ENCODE measurements at regions not wholly inside any gene's neighbourhood (a gene's known extent, or its start where the extent isn't known, plus 50 kb on each side); places are given as distances from the start of the nearest gene placed in this dataset.
"Not testable (repeated sequence)": the region's sequence is repeated elsewhere in the genome, so short reads cannot be mapped to it uniquely, and the experiment has no call there.

DNA sequence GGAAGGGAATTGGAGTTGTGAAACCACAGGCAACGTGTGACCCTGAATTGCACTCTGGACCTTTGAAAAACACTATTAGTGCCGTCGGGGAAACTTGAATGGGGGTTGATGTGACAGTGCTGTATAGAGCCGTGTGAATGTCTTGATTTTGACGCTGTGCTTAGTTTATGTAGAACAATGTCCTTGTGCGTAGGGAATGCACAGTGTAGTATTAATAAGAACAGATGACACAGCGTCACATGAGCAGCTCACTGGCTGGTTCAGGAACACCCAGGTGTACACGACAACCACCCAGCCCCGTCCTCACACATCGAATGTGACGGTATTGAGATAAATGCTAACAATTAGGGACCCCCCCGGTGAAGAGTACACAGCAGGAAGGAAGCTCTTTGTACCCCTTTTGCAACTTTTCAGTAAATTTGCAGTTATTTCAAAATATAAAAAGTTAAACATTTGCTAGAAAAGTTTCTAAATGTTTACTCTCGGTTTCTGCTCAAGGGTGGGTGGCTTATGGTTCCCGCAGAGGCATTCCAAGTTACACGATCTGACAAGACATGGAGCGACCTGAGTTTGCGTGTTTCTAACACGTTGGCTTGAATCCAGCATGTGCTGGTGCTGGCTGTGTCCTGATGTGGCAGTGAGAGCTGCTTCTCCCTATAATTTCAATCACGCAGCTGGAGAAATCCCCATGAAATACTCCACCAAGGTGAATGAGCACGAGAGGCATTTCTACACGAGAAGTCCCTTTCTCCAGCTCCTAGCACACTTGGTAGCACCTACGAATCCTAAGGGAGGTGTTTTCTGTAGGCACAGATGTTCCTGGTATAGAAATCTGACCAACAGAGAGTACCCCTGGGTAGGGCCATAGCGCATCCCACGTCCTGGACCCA is 208.0 kb upstream of the EXOC2 start:
- no peak for DNase-seq (ENCODE audit: low read depth)

DNA sequence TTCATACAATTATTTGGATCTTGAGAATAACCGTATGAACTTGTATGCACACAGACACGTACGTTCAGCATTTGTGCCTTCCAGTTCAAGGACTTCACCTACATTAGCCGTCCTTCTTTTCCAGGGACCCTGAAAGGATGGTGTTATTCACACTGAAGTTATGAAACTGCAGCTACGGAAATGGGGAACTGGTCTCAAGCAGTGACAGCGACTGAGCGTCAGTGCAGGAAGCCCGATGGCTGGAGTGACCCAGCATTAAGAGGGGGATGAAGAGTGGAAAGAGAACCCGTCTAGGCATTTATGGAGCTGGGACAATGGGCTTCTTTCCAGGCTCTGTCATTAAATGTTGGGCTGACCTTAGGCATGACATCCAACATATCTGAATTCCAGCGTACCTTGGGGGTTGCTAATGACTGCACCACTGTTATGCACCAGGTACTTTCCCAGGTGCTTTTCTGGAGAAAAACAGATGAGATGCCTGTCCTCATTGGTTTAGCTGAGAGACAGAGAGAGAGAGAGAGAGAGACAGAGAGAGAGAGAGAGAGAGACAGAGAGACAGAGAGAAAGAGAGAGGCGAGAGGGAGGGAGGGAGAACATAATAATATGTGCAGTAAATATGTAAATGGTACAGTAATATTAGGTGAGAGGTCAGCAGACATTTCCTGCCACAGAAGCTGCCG is 204.7 kb upstream of the EXOC2 start:
- DNase-seq (ENCODE audit: low read depth): no peak

- DNase-seq (ENCODE audit: low read depth): no peak
Measured at GRCh38 chr6:894274-894673, 201.3 kb upstream of the EXOC2 start.

DNA sequence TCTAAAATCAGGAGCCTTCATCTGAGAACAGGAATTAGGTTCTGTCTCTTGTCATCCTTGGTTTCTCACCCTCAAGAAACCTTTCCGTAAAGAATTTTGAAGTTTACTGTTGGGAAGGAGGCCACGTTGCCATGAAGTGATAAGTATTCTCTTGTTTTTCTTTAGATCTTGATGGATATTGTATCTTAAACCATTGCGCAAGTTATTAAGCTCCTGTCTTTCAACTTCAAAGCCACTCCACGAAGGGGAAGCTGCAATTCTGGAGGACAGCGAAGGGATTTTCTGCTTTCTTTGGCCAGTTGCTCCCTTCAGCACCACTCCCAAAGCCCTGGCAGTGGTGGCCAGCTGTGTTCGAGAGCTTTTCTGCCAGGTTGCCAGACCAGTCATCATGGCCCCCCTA is 198.1 kb upstream of the EXOC2 start:
- no peak for DNase-seq (ENCODE audit: low read depth)

DNA sequence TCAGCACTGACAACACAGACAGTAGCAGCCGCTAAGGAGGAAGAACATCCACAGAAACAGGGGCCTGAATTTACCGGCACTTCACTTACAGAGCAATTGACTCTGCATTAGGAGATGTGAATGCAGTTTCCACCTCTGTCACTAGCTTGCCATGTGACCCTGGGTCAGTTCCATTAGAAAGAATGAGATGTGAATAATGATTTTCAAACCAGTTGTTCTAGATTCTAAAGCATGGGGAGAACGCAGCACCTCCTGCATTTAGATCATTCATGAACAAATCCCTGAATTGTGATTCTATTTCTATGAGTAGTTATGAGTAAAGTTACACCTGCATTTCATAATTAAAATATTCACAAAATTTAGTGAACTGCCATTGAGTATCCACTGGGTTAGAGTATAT is 197.3 kb upstream of the EXOC2 start:
- no peak for DNase-seq (ENCODE audit: low read depth)

DNA sequence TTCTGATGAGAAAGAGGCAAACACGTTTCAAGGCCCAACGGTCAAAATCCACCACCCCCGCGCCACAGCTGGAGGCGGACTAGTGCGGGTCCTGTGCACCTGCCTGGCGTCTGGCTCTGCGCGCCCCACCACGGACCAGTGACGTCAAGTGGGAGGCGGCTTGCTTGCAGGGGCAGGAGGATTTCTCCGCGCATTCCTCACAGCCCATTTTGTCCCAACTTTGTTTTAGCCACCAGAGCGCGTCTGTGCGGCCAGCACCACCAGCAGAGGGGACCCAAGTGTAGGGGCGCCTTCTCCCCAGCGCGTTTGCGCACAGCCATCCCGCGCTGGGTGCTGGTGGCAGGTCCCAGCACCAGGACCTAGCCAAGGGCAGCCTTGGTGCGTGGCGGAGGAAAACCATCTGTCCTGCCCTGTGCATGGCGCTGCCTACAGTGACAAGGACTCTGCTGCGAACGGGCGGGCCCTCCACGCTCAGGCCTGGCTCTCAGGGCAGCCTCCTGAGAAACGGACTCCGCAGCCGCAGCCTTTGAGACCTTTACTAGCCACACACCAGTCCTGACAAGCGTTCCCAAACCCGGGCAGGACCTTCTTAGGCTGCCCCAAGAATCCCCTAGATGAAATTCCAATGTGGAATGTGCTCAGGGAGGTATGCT is 194.8 kb upstream of the EXOC2 start:
- DNase-seq (ENCODE audit: low read depth): no peak

DNA sequence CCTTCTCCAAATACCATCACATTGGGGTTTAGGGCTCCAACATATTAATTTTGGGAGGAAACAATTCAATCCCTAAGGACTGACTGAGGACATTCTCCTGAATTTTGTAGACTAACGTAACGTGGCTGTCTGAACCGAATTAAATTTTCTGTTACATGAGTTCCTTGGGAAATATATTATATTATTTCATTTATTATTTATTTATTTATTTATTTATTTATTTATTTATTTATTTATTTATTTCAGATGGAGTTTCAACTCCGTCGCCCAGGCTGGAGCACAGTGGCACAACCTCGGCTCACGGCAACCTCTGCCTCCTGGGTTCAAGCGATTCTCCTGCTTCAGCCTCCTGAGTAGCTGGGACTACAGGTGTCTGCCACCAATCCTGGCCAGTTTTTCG is 193.2 kb upstream of the EXOC2 start:
- DNase-seq (ENCODE audit: low read depth): not testable (repeated sequence)

DNA sequence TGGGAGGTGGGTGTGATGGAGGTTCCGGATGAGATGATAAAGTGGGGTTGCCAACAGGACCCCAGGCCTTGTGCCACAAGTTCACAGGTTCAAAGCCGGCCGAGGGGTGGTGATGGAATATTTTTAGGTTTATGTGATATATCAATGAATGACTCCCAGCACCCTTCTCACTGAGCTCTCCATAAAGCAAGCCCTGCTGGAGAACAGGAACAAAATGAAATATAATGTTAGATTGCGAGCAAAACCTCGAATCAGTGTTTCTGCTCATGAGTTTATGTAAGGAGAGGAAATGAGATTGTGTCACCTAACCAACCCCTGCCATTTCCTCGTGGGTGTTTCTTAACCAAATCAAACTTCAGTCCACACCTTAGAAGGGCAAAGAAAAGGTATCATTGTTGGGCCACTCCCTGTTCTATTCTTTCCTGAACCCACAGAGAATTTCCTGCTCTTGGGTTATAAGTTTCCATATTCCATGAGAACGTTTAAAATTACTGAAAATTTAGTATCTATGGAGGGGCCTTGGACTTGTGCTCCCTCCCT is 192.2 kb upstream of the EXOC2 start:
- no peak for DNase-seq (ENCODE audit: low read depth)

DNA sequence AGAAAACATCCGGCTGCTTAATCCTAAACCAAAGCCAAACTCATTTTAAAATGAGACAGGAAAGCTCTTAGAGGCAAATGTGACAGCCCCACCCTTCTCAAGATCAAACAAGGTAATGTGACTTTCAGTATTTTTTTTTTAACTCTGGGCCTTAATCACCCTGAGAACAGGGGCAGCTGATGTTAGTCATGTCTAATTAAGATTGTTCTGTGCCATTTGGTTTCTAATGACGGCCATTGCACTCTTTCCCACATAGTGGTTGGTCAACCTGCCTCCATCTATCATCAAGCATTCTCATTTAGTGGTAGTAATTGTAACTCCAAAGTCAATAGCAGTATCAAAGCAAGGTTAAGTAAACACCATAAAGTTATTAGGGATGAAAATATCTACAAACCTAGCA is 191.6 kb upstream of the EXOC2 start:
- DNase-seq (ENCODE audit: low read depth): no peak

GRCh38 chr6:882084-882598 is 189.2 kb upstream of the EXOC2 start:
- DNase-seq (ENCODE audit: low read depth): no peak

GRCh38 chr6:878179-878578 is 185.2 kb upstream of the EXOC2 start:
- no peak for DNase-seq (ENCODE audit: low read depth)

DNA sequence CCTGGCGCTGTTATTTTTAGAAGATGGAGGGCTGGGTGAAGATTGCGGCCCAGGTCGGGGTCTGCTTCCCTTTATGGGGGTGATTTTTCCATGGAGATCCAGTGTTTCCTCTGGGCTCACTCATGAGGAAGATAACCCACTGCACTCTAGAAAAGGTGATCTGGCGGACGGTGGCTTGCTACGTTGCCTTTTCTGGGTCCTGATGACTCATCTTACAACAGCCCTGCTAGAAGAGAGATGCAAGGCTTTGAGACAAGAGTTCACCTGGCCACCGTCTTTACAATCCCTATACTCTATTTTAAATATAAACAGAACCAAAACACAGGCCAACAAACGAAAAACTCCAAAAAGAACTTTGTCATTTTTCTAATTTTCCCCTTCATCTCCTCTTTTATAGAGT is 182.1 kb upstream of the EXOC2 start:
- no peak for DNase-seq (ENCODE audit: low read depth)

- no peak for DNase-seq (ENCODE audit: low read depth)
Measured at GRCh38 chr6:872570-873125, 179.7 kb upstream of the EXOC2 start.

GRCh38 chr6:871503-871902 is 178.6 kb upstream of the EXOC2 start:
- DNase-seq (ENCODE audit: low read depth): no peak

- no peak for DNase-seq (ENCODE audit: low read depth)
Measured at GRCh38 chr6:870096-870495, 177.2 kb upstream of the EXOC2 start.

DNA sequence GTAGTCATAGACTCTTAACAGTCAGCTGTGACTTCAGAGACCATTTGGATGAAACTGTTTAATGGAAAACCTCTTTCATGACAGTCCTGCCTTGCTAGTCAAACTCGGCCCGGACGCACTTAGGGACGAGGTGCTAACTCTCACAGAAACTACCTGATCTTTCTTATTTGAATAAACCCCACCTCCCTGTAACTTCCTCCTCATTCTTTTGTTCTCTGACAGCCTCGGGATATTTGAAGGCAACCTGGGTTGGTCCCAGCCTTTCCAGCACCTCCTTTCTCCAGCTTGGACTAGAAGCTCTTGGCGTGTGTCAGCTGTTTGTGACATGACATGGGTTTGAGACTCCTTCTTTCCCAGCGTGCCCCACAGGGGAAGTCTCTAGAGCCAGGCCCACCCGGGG is 175.3 kb upstream of the EXOC2 start:
- DNase-seq (ENCODE audit: low read depth): no peak

DNA sequence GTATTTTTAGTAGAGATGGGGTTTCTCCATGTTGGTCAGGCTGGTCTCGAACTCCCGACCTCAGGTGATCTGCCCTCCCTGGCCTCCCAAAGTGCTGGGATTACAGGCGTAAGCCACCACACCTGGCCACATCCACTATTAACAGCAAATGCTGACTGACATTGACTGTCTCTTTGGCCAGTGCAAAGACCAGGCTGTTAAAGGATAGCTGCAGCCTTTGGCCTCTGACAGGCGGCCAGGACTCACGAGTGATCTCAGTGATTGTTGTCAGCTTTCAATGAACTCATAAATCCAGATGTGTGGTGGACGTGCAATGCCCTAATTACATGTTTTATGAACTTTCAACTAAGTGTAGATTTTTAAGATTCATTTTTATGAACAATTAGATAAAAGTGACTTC is 174.4 kb upstream of the EXOC2 start:
- DNase-seq (ENCODE audit: low read depth): no peak

- no peak for DNase-seq (ENCODE audit: low read depth)
Measured at GRCh38 chr6:866316-866715, 173.4 kb upstream of the EXOC2 start.

DNA sequence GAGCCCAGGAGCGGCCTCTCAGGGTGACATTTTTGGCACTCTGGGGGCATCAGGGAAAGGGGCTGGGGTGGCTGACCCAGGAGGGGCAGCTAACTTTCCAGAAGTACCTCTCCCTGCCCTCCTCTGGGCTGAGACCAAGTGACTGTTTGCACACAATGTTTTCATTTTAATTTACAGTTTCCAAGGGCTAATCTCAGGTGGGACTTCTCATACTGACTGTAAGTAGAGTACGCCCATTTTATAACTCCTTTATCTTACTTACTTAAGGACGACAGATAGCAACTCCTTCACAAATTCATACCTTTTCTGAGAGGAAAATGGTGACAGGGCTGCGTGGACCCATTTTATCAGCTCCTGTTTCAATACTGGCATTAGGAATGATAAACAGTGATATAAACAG is 172.9 kb upstream of the EXOC2 start:
- no peak for DNase-seq (ENCODE audit: low read depth)

DNA sequence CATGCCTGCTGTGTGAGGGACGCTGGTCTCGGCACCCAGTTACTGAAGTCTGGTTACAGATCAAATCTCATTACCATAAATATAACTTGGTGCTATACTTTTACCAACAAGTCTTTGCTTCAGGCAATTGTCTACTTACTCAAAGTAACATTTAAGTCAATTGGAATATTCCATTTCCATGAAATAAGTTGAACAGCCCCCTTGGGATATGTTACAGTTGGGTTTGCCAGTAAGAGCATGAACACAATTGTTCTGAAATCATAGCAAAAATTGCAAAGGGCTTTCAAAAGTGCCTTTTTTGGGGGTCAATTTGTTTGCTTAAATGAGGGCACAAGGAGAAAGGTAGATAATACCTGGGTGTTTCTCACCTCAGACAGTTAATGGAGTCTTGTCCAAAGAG is 170.9 kb upstream of the EXOC2 start:
- DNase-seq (ENCODE audit: low read depth): no peak

- not testable (repeated sequence) for DNase-seq (ENCODE audit: low read depth)
Measured at GRCh38 chr6:863127-863526, 170.2 kb upstream of the EXOC2 start.

DNA sequence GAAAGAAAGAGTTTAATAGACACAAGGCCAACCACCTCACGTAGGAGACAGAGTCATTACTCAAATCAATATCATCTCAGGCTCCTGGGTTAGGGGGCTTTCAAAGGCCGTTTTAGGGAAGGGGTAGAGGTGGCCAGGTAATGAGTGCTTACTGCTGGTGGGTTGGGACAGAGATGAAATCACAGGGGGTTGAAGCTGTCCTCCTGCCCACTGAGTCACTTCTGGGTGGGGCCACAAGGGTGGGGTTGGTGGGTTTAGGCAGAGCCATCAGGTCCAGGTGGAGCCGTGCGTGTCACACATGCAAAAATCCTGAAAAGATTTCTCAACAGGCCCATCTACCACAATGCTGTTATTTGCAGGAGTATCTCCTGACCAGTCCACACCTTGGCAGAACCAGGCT is 167.0 kb upstream of the EXOC2 start:
- DNase-seq (ENCODE audit: low read depth): no peak
